ENCODE measurements at regions not wholly inside any gene's neighbourhood (a gene's known extent, or its start where the extent isn't known, plus 50 kb on each side); places are given as distances from the start of the nearest gene placed in this dataset.

- no peaks in the 10 kb centered on the region for H3K36me3 Mint-ChIP-seq
- H3K4me1 Mint-ChIP-seq: no peaks in the 10 kb centered on the region
- no peaks in the 10 kb centered on the region for H3K36me3 ChIP-seq (ENCODE audit: control insufficient read depth in 2 of 3, insufficient read depth in 3 of 3, low read length in 3 of 3)
Observed at GRCh38 chr5:125325488-125326149, 579.2 kb upstream of the ZNF608 start.

DNA sequence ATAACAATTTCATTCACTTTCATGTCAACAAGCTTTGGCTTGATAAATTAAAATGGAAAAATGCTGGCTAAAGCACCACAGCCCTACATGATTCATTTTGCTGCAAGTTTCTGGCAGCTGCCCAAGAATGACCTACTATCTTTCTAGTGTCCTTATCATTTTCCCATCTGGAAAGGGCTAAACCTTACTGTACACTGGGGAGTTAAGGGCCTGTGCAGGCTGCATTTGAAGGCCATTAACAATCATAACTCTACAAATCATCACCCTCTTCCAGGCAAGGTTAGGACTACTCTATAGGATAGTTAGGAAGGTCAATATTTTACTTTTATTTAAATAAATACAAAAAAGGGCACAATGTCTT lies 579.7 kb upstream of the ZNF608 start:
- ChIA-PET CTCF (no interaction called here), POLR2A (no interaction called here)
- DNase-seq (no peak), ATAC-seq (no peak)
- intact Hi-C loops (cut with micrococcal nuclease): no loop called here
- Mint-ChIP-seq H3K9me3 (peaks cover 0 to 16% (median 2%) of the 10 kb centered on the region in 11 donors), H3K27me3 (no peaks in the 10 kb centered on the region), H3K4me1 (no peaks in the 10 kb centered on the region), H3K27ac (no peak overlapping the region), H3K36me3 (no peaks in the 10 kb centered on the region), H3K4me3 (no peak overlapping the region)
- H3K9me3 ChIP-seq (ENCODE audit: control insufficient read depth in 2 of 3, low read length in 3 of 3): no peaks in the 10 kb centered on the region
- no peaks in the 10 kb centered on the region for H3K36me3 ChIP-seq (ENCODE audit: control insufficient read depth in 2 of 3, insufficient read depth in 3 of 3, low read length in 3 of 3)
- no peaks in the 10 kb centered on the region for H3K27me3 ChIP-seq (ENCODE audit: control insufficient read depth in 2 of 2, insufficient read depth in 2 of 2, low read length in 2 of 2)
- no peak overlapping the region for H3K4me3 ChIP-seq (ENCODE audit: low read length)
- no peak overlapping the region for H3K27ac ChIP-seq (ENCODE audit: low read depth, low read length)
- H3K4me1 ChIP-seq (ENCODE audit: control insufficient read depth in 2 of 2, insufficient read depth in 2 of 2, low read length in 2 of 2): no peaks in the 10 kb centered on the region

More at GRCh38 chr5:125325488-125326149, 579.2 kb upstream of the ZNF608 start:
- ChIA-PET POLR2A (no interaction called here), CTCF (no interaction called here)
- intact Hi-C loops (cut with micrococcal nuclease): no loop called here
- Histone ChIP-seq H3K9me3 (ENCODE audit: control insufficient read depth in 2 of 3, low read length in 3 of 3) (no peaks in the 10 kb centered on the region), H3K27me3 (ENCODE audit: control insufficient read depth in 2 of 2, insufficient read depth in 2 of 2, low read length in 2 of 2) (no peaks in the 10 kb centered on the region), H3K27ac (ENCODE audit: low read depth, low read length) (no peak overlapping the region), H3K4me3 (ENCODE audit: low read length) (no peak overlapping the region), H3K4me1 (ENCODE audit: control insufficient read depth in 2 of 2, insufficient read depth in 2 of 2, low read length in 2 of 2) (no peaks in the 10 kb centered on the region)
- ATAC-seq (no peak), DNase-seq (no peak)
- Mint-ChIP-seq H3K27me3 (no peaks in the 10 kb centered on the region), H3K27ac (no peak overlapping the region), H3K4me3 (no peak overlapping the region), H3K9me3 (peaks cover 0 to 16% (median 2%) of the 10 kb centered on the region in 11 donors)

GRCh38 chr5:125327676-125328075 lies 581.2 kb upstream of the ZNF608 start:
- Mint-ChIP-seq H3K4me3 (no peak overlapping the region), H3K4me1 (no peaks in the 10 kb centered on the region), H3K27ac (no peak overlapping the region), H3K27me3 (no peaks in the 10 kb centered on the region), H3K36me3 (no peaks in the 10 kb centered on the region), H3K9me3 (peaks cover 0 to 16% (median 0%) of the 10 kb centered on the region in 11 donors)
- no peak for ATAC-seq
- Histone ChIP-seq H3K36me3 (ENCODE audit: control insufficient read depth in 2 of 3, insufficient read depth in 3 of 3, low read length in 3 of 3) (no peaks in the 10 kb centered on the region), H3K27ac (ENCODE audit: low read depth, low read length) (no peak overlapping the region), H3K4me1 (ENCODE audit: control insufficient read depth in 2 of 2, insufficient read depth in 2 of 2, low read length in 2 of 2) (no peaks in the 10 kb centered on the region), H3K27me3 (ENCODE audit: control insufficient read depth in 2 of 2, insufficient read depth in 2 of 2, low read length in 2 of 2) (no peaks in the 10 kb centered on the region), H3K9me3 (ENCODE audit: control insufficient read depth in 2 of 3, low read length in 3 of 3) (no peaks in the 10 kb centered on the region), H3K4me3 (ENCODE audit: low read length) (no peak overlapping the region)
- intact Hi-C loops (cut with micrococcal nuclease): no loop called here
- no peak for DNase-seq
- ChIA-PET POLR2A (no interaction called here), CTCF (no interaction called here)

DNA sequence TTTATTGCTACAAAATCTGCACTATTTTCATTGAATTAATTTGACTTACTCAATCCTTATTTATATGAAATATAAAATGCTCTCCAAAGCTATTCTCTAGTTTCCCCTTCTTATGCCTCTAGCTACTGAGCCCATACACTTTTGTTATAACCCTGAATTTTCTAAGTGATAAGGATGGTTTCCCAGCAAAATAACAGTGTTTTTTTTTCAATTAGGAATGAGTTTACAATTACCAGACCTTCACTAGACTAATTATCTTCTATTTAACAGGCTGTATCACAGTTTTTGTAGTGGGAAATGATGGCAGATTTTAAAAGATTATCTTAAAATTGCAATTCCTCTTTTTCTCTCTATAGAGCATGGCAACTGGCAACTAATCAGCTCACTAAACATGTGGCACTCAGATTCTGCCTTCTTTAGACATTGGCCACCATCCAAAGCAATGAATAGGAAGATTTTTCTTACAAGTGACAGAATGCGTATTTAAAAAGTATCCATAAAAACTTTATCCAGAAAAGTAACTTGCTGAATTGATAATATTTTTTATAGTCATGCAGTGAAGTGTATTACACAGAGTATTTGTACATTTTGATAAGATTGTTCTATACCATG lies 585.7 kb upstream of the ZNF608 start:
- Histone ChIP-seq H3K27me3 (ENCODE audit: control insufficient read depth in 2 of 2, insufficient read depth in 2 of 2, low read length in 2 of 2) (no peaks in the 10 kb centered on the region), H3K9me3 (ENCODE audit: control insufficient read depth in 2 of 3, low read length in 3 of 3) (no peaks in the 10 kb centered on the region), H3K4me1 (ENCODE audit: control insufficient read depth in 2 of 2, insufficient read depth in 2 of 2, low read length in 2 of 2) (no peaks in the 10 kb centered on the region), H3K36me3 (ENCODE audit: control insufficient read depth in 2 of 3, insufficient read depth in 3 of 3, low read length in 3 of 3) (no peaks in the 10 kb centered on the region), H3K27ac (ENCODE audit: low read depth, low read length) (no peak overlapping the region), H3K4me3 (ENCODE audit: low read length) (no peak overlapping the region)
- no peak overlapping the region for H3K27ac Mint-ChIP-seq
- no peak overlapping the region for H3K4me3 Mint-ChIP-seq
- H3K36me3 Mint-ChIP-seq: no peaks in the 10 kb centered on the region
- H3K9me3 Mint-ChIP-seq: peaks cover 0 to 18% (median 0%) of the 10 kb centered on the region in 11 donors
- intact Hi-C loops (cut with micrococcal nuclease): no loop called here
- CTCF ChIA-PET: no interaction called here
- ATAC-seq (no peak), DNase-seq (no peak)
- no peaks in the 10 kb centered on the region for H3K27me3 Mint-ChIP-seq
- POLR2A ChIA-PET: no interaction called here
- no peaks in the 10 kb centered on the region for H3K4me1 Mint-ChIP-seq

DNA sequence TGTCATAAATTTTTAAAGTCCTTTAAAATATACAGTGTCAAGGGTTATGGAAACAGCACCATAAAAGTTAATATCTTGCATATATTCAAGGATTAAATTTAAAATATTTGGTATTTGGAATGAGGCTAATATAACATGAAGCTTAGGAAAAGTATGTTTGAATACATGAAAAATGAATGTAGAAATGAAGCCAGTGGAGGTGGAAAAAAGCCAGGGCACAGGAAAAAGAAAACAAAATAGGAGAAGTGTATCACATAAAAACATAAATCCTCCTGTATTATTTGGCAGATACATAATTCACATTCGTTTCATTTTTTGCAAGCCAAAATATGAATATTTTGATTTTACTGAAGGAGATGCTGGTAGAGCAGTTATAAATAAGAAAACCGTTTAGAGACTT lies 587.0 kb upstream of the ZNF608 start:
- no peaks in the 10 kb centered on the region for H3K4me1 ChIP-seq (ENCODE audit: control insufficient read depth in 2 of 2, insufficient read depth in 2 of 2, low read length in 2 of 2)
- no peak overlapping the region for H3K4me3 Mint-ChIP-seq
- DNase-seq (no peak), ATAC-seq (no peak)
- POLR2A ChIA-PET: no interaction called here
- no peak overlapping the region for H3K4me3 ChIP-seq (ENCODE audit: low read length)
- no peaks in the 10 kb centered on the region for H3K4me1 Mint-ChIP-seq
- no peak overlapping the region for H3K27ac Mint-ChIP-seq
- H3K36me3 ChIP-seq (ENCODE audit: control insufficient read depth in 2 of 3, insufficient read depth in 3 of 3, low read length in 3 of 3): no peaks in the 10 kb centered on the region
- H3K27me3 Mint-ChIP-seq: no peaks in the 10 kb centered on the region
- peaks cover 0 to 13% (median 0%) of the 10 kb centered on the region in 11 donors for H3K9me3 Mint-ChIP-seq
- H3K36me3 Mint-ChIP-seq: no peaks in the 10 kb centered on the region
- H3K27ac ChIP-seq (ENCODE audit: low read depth, low read length): no peak overlapping the region
- CTCF ChIA-PET: no interaction called here
- H3K9me3 ChIP-seq (ENCODE audit: control insufficient read depth in 2 of 3, low read length in 3 of 3): no peaks in the 10 kb centered on the region
- no peaks in the 10 kb centered on the region for H3K27me3 ChIP-seq (ENCODE audit: control insufficient read depth in 2 of 2, insufficient read depth in 2 of 2, low read length in 2 of 2)
- intact Hi-C loops (cut with micrococcal nuclease): no loop called here

- H3K4me3 Mint-ChIP-seq: no peak overlapping the region
- no peak overlapping the region for H3K27ac Mint-ChIP-seq
- ChIA-PET CTCF (no interaction called here), POLR2A (no interaction called here)
- no peak overlapping the region for H3K4me3 ChIP-seq (ENCODE audit: low read length)
- no peaks in the 10 kb centered on the region for H3K27me3 Mint-ChIP-seq
- no peaks in the 10 kb centered on the region for H3K9me3 ChIP-seq (ENCODE audit: control insufficient read depth in 2 of 3, low read length in 3 of 3)
- intact Hi-C loops (cut with micrococcal nuclease): no loop called here
- no peaks in the 10 kb centered on the region for H3K4me1 ChIP-seq (ENCODE audit: control insufficient read depth in 2 of 2, insufficient read depth in 2 of 2, low read length in 2 of 2)
- no peaks in the 10 kb centered on the region for H3K4me1 Mint-ChIP-seq
- H3K36me3 ChIP-seq (ENCODE audit: control insufficient read depth in 2 of 3, insufficient read depth in 3 of 3, low read length in 3 of 3): no peaks in the 10 kb centered on the region
- DNase-seq (no peak), ATAC-seq (no peak)
- no peak overlapping the region for H3K27ac ChIP-seq (ENCODE audit: low read depth, low read length)
- peaks cover 0 to 16% (median 2%) of the 10 kb centered on the region in 11 donors for H3K9me3 Mint-ChIP-seq
- H3K36me3 Mint-ChIP-seq: no peaks in the 10 kb centered on the region
- no peaks in the 10 kb centered on the region for H3K27me3 ChIP-seq (ENCODE audit: control insufficient read depth in 2 of 2, insufficient read depth in 2 of 2, low read length in 2 of 2)
Observed at GRCh38 chr5:125336401-125336800, 590.0 kb upstream of the ZNF608 start.

GRCh38 chr5:125337294-125337693 lies 590.9 kb upstream of the ZNF608 start:
- POLR2A ChIA-PET: no interaction called here
- DNase-seq: no peak
- Mint-ChIP-seq H3K4me1 (no peaks in the 10 kb centered on the region), H3K4me3 (no peak overlapping the region), H3K36me3 (no peaks in the 10 kb centered on the region), H3K27me3 (no peaks in the 10 kb centered on the region), H3K27ac (no peak overlapping the region), H3K9me3 (peaks cover 0 to 25% (median 4%) of the 10 kb centered on the region in 11 donors)
- CTCF ChIA-PET: no interaction called here
- no peak for ATAC-seq
- H3K27me3 ChIP-seq (ENCODE audit: control insufficient read depth in 2 of 2, insufficient read depth in 2 of 2, low read length in 2 of 2): no peaks in the 10 kb centered on the region
- intact Hi-C loops (cut with micrococcal nuclease): no loop called here
- no peaks in the 10 kb centered on the region for H3K36me3 ChIP-seq (ENCODE audit: control insufficient read depth in 2 of 3, insufficient read depth in 3 of 3, low read length in 3 of 3)
- H3K4me3 ChIP-seq (ENCODE audit: low read length): no peak overlapping the region
- no peaks in the 10 kb centered on the region for H3K9me3 ChIP-seq (ENCODE audit: control insufficient read depth in 2 of 3, low read length in 3 of 3)
- no peak overlapping the region for H3K27ac ChIP-seq (ENCODE audit: low read depth, low read length)
- H3K4me1 ChIP-seq (ENCODE audit: control insufficient read depth in 2 of 2, insufficient read depth in 2 of 2, low read length in 2 of 2): no peaks in the 10 kb centered on the region

Data from naive thymus-derived CD4-positive, alpha-beta T cell (primary cell).